Smooth muscle cell (in vitro differentiated cells): ENCODE measurements at regions not wholly inside any gene's neighbourhood (a gene's known extent, or its start where the extent isn't known, plus 50 kb on each side); places are given as distances from the start of the nearest gene placed in this dataset.

Experiments used
- DNase-seq: peaks from one replicate; lab custom pipeline; 2025; ENCODE audit not compliant: unreplicated experiment; lab: John Stamatoyannopoulos, UW
- H2AFZ ChIP-seq: fragments of 200-600 bp; sonication (generic); 2 replicates; pipeline ENCODE4 v1.6.0; 2016; ENCODE audit warnings: antibody characterized with exemption, low read depth, mild to moderate bottlenecking
- H3F3A ChIP-seq: fragments of 200-600 bp; sonication (generic); 2 replicates; pipeline ENCODE4 v1.6.0; 2017; ENCODE audit warnings: antibody characterized with exemption, low read depth
- H3K27ac ChIP-seq: fragments of 200-600 bp; sonication (generic); 2 replicates; pipeline ENCODE4 v1.5.1; 2016; ENCODE audit warnings: low read depth, mild to moderate bottlenecking
- H3K27me3 ChIP-seq: fragments of 200-600 bp; sonication (generic); 2 replicates; pipeline ENCODE4 v1.6.1; 2016; ENCODE audit warnings: low read depth, mild to moderate bottlenecking
- H3K36me3 ChIP-seq: fragments of 200-600 bp; sonication (generic); 2 replicates; pipeline ENCODE4 v1.5.1; 2016; ENCODE audit warnings: low read depth
- H3K4me1 ChIP-seq: fragments of 200-600 bp; sonication (generic); 2 replicates; pipeline ENCODE4 v1.5.1; 2016; ENCODE audit warnings: low read depth
- H3K4me2 ChIP-seq: fragments of 200-600 bp; sonication (generic); 2 replicates; pipeline ENCODE4 v1.6.0; 2016; ENCODE audit warnings: mild to moderate bottlenecking
- H3K4me3 ChIP-seq: fragments of 200-600 bp; sonication (generic); 2 replicates; pipeline ENCODE4 v1.5.1; 2016; ENCODE audit warnings: mild to moderate bottlenecking
- H3K79me2 ChIP-seq: fragments of 200-600 bp; sonication (generic); 2 replicates; pipeline ENCODE4 v1.6.0; 2016; ENCODE audit warnings: low read depth, mild to moderate bottlenecking
- H3K9ac ChIP-seq: fragments of 200-600 bp; sonication (generic); 2 replicates; pipeline ENCODE4 v1.6.0; 2016; ENCODE audit warnings: low read depth
- H3K9me3 ChIP-seq: fragments of 200-600 bp; sonication (generic); replicated peaks from 2 replicates; pipeline ENCODE4 v1.5.1; 2016; ENCODE audit warnings: low read depth
- H4K20me1 ChIP-seq: fragments of 200-600 bp; sonication (generic); 2 replicates; pipeline ENCODE4 v1.6.0; 2016; ENCODE audit warnings: low read depth
- CTCF ChIP-seq: fragments of 200-600 bp; sonication (generic); IDR thresholded peaks from 2 replicates; pipeline ENCODE4 v1.5.1; 2017; ENCODE audit warnings: borderline replicate concordance, mild to moderate bottlenecking, antibody characterized with exemption; ENCODE audit not compliant: insufficient read depth, poor library complexity, severe bottlenecking
- WGBS: methylation state at CpG from one replicate; pipeline ENCODE4 v1.1.7; 2016; ENCODE audit warnings: low lambda C conversion rate; 5-methylcytosine and 5-hydroxymethylcytosine counted together

GRCh38 chr2:59012234-59012633 is 771.1 kb upstream of the FANCL start:
- Histone ChIP-seq H3K4me1 (no peaks in the 10 kb centered on the region), H4K20me1 (no peaks in the 10 kb centered on the region), H3K9ac (no peak overlapping the region), H3K27me3 (no peaks in the 10 kb centered on the region), H2AFZ (no peak overlapping the region), H3K4me2 (no peak overlapping the region), H3K4me3 (no peak overlapping the region), H3F3A (no peaks in the 10 kb centered on the region), H3K27ac (no peak overlapping the region), H3K36me3 (no peaks in the 10 kb centered on the region), H3K79me2 (no peaks in the 10 kb centered on the region), H3K9me3 (no peaks in the 10 kb centered on the region)
- DNase-seq = no peak
- WGBS = 57% methylated on average over 5 of the region's 5 CpGs
- TF ChIP-seq CTCF = no peak

GRCh38 chr2:59008950-59009349 is 767.8 kb upstream of the FANCL start:
- TF ChIP-seq CTCF = no peak
- no peak for DNase-seq
- Histone ChIP-seq H3K9me3 (no peaks in the 10 kb centered on the region), H3K4me2 (no peak overlapping the region), H2AFZ (no peak overlapping the region), H3K27me3 (no peaks in the 10 kb centered on the region), H3K4me1 (no peaks in the 10 kb centered on the region), H3K4me3 (no peak overlapping the region), H4K20me1 (no peaks in the 10 kb centered on the region), H3K9ac (no peak overlapping the region), H3F3A (no peaks in the 10 kb centered on the region), H3K36me3 (no peaks in the 10 kb centered on the region), H3K79me2 (no peaks in the 10 kb centered on the region), H3K27ac (no peak overlapping the region)

- no peak overlapping the region for H3K27ac ChIP-seq
- H3K9ac ChIP-seq = no peak overlapping the region
- H3K9me3 ChIP-seq = no peaks in the 10 kb centered on the region
- no peaks in the 10 kb centered on the region for H4K20me1 ChIP-seq
- 79% methylated on average over 5 of the region's 5 CpGs for WGBS
- TF ChIP-seq CTCF = no peak
- no peak overlapping the region for H3K4me3 ChIP-seq
- no peaks in the 10 kb centered on the region for H3K79me2 ChIP-seq
- H3K4me1 ChIP-seq = no peaks in the 10 kb centered on the region
- no peak overlapping the region for H3K4me2 ChIP-seq
- no peak for DNase-seq
- H3K27me3 ChIP-seq = no peaks in the 10 kb centered on the region
- no peak overlapping the region for H2AFZ ChIP-seq
- H3K36me3 ChIP-seq = no peaks in the 10 kb centered on the region
- no peaks in the 10 kb centered on the region for H3F3A ChIP-seq
Measured at GRCh38 chr2:59005836-59006615, 764.9 kb upstream of the FANCL start.

GRCh38 chr2:59004621-59005020 is 763.5 kb upstream of the FANCL start:
- Histone ChIP-seq H3K27me3 (no peaks in the 10 kb centered on the region), H3F3A (no peaks in the 10 kb centered on the region), H3K9me3 (no peaks in the 10 kb centered on the region), H3K36me3 (no peaks in the 10 kb centered on the region), H3K9ac (no peak overlapping the region), H2AFZ (no peak overlapping the region), H3K4me2 (no peak overlapping the region), H4K20me1 (no peaks in the 10 kb centered on the region), H3K27ac (no peak overlapping the region), H3K4me3 (no peak overlapping the region), H3K4me1 (no peaks in the 10 kb centered on the region), H3K79me2 (no peaks in the 10 kb centered on the region)
- no peak for TF ChIP-seq CTCF
- no peak for DNase-seq
